ENCODE measurements at regions not wholly inside any gene's neighbourhood (a gene's known extent, or its start where the extent isn't known, plus 50 kb on each side); places are given as distances from the start of the nearest gene placed in this dataset.

DNA sequence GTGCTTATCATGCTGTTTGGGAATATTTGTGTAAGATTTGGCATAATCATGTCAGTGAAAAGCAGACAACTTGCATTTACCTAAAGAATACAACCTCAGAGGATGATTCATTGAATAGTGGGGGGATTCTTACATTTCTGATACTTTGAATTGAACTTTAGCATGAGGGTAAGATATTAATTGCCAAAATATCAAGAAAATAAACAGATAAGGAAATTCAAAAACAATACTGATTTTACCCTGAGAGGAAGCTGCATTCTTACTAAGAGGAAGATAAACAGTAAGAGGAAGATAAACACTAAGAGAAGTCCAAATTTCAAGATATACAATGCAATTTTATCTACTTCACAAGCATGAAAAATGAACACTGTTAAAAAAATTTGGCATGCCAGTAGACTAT lies 2564.3 kb upstream of the PCDH20 start (continued):
- TF ChIP-seq, protein P1, sequence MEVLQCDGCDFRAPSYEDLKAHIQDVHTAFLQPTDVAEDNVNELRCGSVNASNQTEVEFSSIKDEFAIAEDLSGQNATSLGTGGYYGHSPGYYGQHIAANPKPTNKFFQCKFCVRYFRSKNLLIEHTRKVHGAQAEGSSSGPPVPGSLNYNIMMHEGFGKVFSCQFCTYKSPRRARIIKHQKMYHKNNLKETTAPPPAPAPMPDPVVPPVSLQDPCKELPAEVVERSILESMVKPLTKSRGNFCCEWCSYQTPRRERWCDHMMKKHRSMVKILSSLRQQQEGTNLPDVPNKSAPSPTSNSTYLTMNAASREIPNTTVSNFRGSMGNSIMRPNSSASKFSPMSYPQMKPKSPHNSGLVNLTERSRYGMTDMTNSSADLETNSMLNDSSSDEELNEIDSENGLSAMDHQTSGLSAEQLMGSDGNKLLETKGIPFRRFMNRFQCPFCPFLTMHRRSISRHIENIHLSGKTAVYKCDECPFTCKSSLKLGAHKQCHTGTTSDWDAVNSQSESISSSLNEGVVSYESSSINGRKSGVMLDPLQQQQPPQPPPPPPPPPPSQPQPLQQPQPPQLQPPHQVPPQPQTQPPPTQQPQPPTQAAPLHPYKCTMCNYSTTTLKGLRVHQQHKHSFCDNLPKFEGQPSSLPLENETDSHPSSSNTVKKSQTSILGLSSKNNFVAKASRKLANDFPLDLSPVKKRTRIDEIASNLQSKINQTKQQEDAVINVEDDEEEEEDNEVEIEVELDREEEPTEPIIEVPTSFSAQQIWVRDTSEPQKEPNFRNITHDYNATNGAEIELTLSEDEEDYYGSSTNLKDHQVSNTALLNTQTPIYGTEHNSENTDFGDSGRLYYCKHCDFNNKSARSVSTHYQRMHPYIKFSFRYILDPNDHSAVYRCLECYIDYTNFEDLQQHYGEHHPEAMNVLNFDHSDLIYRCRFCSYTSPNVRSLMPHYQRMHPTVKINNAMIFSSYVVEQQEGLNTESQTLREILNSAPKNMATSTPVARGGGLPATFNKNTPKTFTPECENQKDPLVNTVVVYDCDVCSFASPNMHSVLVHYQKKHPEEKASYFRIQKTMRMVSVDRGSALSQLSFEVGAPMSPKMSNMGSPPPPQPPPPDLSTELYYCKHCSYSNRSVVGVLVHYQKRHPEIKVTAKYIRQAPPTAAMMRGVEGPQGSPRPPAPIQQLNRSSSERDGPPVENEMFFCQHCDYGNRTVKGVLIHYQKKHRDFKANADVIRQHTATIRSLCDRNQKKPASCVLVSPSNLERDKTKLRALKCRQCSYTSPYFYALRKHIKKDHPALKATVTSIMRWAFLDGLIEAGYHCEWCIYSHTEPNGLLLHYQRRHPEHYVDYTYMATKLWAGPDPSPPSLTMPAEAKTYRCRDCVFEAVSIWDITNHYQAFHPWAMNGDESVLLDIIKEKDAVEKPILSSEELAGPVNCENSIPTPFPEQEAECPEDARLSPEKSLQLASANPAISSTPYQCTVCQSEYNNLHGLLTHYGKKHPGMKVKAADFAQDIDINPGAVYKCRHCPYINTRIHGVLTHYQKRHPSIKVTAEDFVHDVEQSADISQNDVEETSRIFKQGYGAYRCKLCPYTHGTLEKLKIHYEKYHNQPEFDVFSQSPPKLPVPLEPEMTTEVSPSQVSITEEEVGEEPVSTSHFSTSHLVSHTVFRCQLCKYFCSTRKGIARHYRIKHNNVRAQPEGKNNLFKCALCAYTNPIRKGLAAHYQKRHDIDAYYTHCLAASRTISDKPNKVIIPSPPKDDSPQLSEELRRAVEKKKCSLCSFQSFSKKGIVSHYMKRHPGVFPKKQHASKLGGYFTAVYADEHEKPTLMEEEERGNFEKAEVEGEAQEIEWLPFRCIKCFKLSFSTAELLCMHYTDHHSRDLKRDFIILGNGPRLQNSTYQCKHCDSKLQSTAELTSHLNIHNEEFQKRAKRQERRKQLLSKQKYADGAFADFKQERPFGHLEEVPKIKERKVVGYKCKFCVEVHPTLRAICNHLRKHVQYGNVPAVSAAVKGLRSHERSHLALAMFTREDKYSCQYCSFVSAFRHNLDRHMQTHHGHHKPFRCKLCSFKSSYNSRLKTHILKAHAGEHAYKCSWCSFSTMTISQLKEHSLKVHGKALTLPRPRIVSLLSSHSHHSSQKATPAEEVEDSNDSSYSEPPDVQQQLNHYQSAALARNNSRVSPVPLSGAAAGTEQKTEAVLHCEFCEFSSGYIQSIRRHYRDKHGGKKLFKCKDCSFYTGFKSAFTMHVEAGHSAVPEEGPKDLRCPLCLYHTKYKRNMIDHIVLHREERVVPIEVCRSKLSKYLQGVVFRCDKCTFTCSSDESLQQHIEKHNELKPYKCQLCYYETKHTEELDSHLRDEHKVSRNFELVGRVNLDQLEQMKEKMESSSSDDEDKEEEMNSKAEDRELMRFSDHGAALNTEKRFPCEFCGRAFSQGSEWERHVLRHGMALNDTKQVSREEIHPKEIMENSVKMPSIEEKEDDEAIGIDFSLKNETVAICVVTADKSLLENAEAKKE (CRISPR knock-in tag; IDR thresholded peaks at IDR 0.05), result no peak
- TF ChIP-seq EZH2phosphoT487 (IDR thresholded peaks at IDR 0.05; ENCODE audit: unreplicated experiment) (no peak), EZH2 (IDR thresholded peaks at IDR 0.05; ENCODE audit: low read depth, unreplicated experiment) (no peak), STAT1 (IDR thresholded peaks at IDR 0.05; ENCODE audit: unreplicated experiment) (no peak), NANOG (IDR thresholded peaks at IDR 0.05; ENCODE audit: borderline replicate concordance) (no peak), POLR2AphosphoS5 (IDR thresholded peaks at IDR 0.05; ENCODE audit: low read depth) (no peak), JUNB (IDR thresholded peaks at IDR 0.05; ENCODE audit: unreplicated experiment) (no peak), ZNF114 (CRISPR knock-in tag; IDR thresholded peaks at IDR 0.05) (no peak), CREB1 (CRISPR knock-in tag; IDR thresholded peaks at IDR 0.05; ENCODE audit: low read depth) (no peak)
- TF ChIP-seq, protein P2, sequence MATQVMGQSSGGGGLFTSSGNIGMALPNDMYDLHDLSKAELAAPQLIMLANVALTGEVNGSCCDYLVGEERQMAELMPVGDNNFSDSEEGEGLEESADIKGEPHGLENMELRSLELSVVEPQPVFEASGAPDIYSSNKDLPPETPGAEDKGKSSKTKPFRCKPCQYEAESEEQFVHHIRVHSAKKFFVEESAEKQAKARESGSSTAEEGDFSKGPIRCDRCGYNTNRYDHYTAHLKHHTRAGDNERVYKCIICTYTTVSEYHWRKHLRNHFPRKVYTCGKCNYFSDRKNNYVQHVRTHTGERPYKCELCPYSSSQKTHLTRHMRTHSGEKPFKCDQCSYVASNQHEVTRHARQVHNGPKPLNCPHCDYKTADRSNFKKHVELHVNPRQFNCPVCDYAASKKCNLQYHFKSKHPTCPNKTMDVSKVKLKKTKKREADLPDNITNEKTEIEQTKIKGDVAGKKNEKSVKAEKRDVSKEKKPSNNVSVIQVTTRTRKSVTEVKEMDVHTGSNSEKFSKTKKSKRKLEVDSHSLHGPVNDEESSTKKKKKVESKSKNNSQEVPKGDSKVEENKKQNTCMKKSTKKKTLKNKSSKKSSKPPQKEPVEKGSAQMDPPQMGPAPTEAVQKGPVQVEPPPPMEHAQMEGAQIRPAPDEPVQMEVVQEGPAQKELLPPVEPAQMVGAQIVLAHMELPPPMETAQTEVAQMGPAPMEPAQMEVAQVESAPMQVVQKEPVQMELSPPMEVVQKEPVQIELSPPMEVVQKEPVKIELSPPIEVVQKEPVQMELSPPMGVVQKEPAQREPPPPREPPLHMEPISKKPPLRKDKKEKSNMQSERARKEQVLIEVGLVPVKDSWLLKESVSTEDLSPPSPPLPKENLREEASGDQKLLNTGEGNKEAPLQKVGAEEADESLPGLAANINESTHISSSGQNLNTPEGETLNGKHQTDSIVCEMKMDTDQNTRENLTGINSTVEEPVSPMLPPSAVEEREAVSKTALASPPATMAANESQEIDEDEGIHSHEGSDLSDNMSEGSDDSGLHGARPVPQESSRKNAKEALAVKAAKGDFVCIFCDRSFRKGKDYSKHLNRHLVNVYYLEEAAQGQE (IDR thresholded peaks at IDR 0.05; ENCODE audit: unreplicated experiment), result no peak
- TF ChIP-seq, protein P3, sequence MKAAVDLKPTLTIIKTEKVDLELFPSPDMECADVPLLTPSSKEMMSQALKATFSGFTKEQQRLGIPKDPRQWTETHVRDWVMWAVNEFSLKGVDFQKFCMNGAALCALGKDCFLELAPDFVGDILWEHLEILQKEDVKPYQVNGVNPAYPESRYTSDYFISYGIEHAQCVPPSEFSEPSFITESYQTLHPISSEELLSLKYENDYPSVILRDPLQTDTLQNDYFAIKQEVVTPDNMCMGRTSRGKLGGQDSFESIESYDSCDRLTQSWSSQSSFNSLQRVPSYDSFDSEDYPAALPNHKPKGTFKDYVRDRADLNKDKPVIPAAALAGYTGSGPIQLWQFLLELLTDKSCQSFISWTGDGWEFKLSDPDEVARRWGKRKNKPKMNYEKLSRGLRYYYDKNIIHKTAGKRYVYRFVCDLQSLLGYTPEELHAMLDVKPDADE (IDR thresholded peaks at IDR 0.05), result no peak

All from GM23338 (cell line).